HG03139 (cell line): ENCODE measurements at regions not wholly inside any gene's neighbourhood (a gene's known extent, or its start where the extent isn't known, plus 50 kb on each side); places are given as distances from the start of the nearest gene placed in this dataset.

Experiments
- ATAC-seq: cut with Tn5 transposase; IDR thresholded peaks from one replicate; pipeline ENCODE4 v1.9.1; 2021; ENCODE audit not compliant: unreplicated experiment

DNA sequence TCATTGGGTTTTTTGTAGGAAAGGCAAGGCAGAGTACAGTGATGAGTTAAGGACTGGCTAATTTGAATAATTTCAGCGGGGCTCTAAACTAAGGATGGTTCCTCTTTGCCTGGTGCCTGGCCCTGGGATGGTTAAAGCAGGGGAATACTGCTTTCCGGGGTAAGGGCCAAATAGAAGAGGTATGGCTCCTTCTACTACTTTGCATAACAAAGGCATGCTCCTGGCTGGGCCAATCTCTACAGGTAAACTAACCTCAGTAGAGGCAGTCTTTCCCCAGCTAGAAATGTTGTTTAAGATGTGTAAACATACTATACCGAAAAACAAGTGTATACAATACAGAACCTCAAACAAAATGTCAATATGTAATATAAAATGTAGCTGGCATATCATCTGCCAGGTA lies 1239.0 kb downstream of the SLC16A7 start:
- ATAC-seq: no peak

DNA sequence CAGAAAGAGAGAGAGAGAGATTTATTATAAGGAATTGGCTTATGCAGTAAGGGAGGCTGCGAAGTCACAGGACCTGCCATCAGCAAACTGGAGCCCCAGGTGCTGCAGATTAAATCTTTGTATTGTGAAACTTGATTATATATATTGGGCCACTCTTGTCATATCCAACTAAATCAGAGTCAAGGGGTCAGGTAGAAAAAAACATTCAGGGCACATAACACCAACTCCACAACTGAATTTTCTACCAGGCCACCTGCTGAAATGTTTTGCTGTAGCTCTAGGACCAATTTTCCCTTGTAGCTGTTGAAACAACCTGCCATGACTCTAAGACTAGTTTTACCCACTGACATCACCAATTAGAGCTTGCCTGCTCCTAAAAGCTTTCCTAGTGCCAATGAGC lies 1240.8 kb downstream of the SLC16A7 start:
- ATAC-seq: no peak

DNA sequence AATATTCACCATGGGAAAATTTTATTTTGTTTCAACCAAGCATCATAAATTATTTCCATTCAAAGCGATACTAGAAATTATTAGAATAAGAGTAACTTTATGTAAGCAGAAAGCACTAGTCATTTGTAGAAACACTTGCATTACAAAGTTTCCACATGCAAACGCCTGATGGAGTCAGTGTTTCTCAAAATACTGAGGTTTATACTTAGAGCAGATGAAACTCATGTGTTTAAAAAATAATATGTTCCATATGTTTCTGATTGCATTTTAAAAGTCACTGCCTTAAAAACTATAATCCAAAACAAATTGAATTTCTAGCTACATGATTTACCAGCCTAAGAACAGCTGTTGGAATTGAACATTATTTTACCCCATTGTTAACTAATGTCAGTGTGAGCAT lies 1246.4 kb downstream of the SLC16A7 start:
- ATAC-seq: no peak

DNA sequence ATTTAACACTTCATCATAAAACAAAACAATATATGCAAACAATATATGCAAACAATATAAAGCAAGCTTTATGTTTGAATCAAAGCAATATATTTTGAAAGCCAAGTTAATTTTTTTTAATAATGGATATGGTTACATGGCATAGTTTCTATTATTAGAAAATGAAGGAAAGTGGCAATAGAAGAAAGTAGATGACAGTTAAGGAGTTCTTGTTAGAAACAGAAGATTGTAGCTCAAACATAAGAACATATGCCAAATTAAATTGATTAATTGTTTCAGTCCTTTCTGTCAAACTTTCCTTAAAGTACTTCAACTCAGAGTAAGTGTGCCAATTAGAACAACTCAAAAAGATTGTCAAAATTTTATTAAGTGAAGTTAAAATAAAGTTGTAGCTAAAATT lies 1248.3 kb downstream of the SLC16A7 start:
- no peak for ATAC-seq

DNA sequence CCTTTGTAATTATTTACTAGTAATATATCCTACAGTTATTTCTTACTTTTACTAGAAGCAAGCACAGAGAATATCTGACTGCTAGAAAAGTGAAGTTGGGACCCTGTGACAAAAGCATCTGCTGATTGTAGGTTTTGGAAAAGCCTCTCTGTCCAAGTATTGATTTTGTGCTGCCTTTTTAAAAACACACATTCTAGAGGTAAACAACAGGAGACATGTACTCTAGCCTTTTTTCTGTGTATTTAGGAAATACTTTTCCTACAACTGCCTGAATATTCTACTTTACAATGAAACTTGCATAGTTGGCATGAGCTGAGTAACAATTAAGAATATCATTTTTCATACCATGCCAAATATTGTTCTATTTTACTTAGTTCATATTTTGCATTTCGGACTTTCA lies 1249.0 kb downstream of the SLC16A7 start:
- no peak for ATAC-seq

DNA sequence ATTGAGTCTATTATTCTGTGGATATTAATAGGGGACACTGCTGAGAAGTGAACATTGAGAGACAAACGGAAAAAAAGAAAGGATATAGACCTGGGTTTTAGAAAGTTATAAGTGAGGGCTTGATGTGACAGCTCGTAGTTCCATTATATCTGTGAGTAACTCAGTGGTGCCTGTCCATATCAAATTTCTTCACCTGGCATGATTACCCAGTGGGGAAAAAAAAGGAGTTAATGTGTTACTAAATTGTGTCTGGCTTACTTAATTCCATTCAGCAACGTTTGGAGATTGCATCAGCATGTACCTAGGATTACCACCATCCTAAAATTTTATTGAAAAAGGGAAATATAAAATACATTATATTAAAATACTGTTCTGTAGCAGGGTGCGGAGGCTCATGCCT lies 1249.9 kb downstream of the SLC16A7 start:
- no peak for ATAC-seq

DNA sequence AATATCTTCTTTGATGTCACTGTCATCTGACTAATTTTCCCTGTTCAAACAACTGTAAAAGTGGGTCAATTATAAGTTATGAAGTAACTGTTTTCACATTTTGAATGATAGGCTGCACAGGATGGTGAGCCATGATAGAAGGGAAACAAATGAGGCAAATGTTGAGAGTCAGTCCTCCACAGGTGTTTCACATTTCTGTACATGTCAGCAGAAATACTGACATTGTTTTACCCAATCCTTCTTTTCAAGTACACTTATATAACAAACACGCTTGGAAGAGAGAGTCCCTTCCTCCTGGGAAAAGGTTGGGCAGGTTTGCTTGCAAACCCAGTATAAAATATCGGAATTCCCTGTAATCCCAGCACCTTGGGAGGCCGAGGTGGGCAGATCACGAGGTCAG lies 1251.5 kb downstream of the SLC16A7 start:
- ATAC-seq: no peak

DNA sequence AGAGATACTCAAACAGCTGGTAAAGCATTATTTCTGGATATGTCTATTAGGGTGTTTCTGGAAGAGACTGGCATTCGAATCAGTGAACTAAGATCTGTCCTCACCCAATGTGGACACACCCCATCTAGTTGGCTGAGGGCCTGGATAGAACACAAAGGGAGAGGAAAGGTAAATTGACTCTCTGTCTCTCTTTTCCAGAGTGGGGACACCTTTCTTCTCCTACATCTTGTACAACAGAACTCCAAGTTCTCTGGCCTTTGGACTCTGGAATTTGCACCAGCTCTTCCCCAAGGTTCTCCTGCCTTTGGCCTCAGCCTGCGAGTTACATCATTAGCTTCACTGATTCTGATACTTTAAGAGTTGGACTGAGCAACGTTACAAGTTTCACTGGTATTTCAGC lies 1253.9 kb downstream of the SLC16A7 start:
- ATAC-seq: no peak

DNA sequence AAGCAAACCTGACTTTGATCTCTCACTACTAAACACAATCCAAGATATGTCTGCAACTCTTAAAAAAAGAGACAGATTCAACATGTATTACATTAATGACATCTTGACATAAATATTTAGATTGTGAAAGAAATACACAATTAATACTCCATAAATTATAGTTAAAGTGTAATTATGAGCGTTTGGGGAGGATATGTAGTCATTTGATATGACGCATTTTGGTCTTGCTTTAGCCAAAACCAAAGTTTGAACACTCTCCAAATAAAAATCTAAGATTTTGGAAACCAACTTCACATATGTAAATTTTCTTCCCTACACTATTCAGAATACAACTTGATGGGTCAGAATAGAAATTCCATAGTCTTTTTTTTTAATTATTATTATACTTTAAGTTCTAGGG lies 1257.6 kb downstream of the SLC16A7 start:
- ATAC-seq: no peak

DNA sequence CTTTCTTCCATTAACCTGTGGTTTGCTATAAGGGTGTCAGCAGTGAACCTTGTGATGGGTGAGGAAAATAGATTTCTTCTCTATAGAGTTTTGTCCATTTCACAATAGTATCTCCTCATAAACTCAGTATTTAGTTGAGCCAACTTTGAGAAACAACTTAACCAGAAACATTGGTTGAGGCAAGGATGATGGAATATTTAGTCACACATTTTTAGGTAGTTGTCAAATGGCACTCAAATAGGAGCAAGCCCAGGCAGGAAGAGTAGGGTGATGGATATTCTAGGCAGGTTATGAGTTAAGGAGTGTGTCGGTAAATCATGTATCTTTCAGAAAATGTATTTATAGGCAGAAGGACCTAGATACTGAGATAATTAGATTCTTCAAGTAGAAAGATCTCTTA lies 1267.6 kb downstream of the SLC16A7 start:
- no peak for ATAC-seq

DNA sequence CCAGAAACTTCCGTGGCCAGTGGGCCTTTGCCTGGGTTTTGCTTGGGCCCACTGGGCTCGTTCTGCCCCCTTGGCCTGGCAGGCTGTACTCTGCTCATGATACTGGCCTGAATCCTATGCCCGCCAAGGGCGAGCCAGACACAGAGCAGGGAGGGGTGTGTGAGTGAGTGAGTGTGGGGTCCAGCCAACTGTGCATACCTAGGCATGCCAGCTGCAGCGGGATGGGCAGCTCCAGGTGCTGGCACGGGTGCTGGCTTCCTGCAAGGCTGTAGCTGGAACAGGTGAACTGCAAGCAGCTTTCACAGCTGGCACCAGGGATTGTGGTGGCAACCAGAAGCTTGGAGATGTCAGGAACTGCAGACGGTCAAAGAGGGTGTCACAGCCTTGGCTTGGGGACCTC lies 1276.4 kb downstream of the SLC16A7 start:
- no peak for ATAC-seq

DNA sequence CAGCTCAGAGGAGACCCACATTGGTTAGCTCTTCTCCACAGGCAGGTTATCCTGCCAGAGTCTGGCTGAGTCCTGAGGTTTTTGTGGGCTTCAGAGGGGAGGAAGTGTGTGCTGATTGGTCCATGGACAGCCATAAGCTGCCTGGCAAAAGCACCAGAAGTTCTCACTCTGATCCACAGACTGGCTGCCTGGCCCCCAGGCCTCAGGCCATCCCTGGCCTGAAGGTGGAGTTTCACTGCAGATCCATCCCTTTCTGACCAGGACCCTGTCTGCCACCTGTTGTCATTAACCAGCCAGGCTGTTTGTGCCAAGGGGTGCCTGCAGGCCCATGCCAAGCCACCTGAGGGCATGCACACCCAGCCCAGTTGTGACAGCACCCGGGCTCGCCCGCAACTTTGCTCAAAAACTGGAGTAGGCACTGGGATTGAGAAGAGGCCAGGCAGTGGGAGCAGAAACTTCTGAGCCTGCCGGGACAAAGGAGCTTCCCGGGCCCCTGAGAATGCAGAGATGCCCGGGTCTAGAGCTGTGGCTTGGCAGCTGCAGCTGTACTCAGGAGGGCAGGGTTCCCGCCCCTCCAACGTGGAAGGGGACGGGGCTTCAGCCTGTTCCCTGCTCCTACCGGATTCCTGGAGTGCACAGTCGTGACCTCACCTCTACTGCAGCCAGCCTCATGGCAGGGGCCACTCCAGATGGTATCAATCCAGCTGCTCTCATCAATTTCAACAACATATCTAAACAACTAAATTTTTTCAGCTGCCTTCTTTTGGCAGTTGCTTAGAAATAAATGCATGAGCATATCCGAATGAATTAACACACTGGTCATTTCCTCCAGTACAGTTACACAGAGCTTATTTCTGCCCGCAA lies 1277.3 kb downstream of the SLC16A7 start:
- no peak for ATAC-seq

DNA sequence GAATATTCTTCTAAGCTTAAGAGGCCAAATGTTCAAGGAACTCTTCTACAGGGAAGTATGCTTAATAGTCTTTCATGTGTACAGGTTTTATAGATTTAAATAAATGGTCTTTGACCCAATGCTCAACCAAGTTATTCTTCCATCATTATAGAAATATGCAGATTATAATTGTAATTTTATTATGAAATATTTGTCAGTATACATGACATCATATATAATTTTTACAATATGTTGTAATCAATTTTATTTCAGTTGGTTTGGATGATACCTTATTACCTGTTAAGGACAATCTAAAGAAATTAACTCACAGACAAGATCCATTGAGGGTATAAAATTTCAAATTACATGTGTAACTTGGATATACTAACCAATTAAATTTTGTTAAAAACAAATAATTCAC lies 1278.3 kb downstream of the SLC16A7 start:
- ATAC-seq: no peak

DNA sequence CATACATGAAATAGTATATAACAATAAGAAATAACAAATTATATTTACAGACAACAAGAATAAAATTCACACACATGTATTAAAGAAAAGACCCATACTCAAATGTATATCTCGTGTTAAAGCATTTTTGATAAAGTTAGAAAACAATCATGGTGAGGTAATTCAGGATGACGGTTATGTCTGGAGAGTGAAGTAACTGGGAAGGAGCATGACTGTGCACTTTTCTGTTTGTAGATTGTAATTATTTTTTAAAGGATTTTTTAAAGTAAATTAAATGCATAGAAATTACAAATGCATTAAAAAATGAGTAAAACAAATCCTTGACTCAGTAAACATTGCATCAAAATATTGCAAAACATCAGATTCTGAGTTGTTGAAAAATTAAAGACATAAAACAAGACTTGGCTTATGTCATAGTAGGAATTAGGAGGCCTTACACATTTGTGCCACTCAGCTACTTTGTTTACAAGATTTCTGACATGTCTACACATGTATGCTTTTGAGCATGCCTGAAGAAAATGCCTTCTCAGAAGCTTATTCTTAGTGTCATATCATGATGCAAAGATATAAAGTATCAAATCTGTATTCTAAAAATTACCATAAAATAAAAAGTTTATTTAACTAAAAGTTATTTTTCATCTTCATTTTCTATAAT lies 1325.1 kb downstream of the SLC16A7 start:
- ATAC-seq: no peak

DNA sequence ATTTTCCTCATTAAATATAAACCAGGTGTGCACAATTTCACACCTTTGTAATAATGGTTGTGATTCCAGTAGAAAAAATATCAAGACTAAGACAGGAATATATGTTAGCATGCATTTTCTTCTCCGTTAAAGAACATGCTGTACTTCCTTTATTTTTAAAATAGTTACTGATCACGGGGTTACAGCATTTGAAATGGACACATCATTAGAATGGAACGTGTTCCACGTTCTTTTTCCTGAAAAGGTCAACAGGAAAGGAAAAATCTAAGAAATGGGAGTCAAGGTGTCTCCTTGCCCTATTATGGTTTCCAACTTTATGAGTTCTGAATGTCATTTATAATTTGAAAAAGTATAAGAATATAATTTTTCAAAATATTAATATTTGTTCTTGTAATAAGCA lies 1325.7 kb downstream of the SLC16A7 start:
- no peak for ATAC-seq

DNA sequence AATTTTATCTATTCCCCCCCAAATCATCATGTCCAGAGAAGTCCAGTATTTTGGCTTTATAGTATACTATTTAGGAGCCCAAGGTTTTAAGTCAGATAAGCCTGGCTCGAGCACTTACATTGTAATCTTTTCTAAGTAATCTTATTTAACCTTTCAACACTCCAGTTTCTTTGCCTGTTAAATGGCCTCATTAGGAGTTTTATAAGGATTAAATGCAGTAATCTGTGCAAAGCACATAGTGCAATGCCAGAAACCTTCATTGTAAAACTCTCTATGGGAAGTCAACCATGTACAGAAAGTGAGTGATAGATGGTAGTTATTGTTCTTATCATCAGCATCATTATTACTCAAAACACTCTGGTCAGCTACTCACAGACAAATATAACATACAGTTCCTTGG lies 1330.4 kb downstream of the SLC16A7 start:
- ATAC-seq: no peak

DNA sequence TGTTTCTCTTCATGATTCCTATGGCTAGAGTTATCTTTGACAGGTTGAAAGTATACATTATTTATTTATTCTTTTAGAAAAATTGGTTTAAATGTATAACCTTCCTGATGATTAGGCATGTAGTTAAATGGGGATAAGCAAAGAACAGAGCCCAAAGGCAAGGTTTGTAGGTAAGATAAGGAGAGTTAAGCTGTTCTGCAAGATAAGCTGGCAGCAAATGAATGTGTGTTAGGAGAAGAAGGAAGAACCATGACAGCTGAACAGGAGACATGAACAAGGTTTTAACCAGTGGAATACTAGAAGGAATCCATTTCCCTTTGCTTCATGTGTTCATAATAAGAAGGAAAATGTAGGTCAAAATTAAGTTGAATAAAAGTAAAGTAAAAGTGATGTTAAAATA lies 1330.1 kb upstream of the USP15 start:
- ATAC-seq: no peak

DNA sequence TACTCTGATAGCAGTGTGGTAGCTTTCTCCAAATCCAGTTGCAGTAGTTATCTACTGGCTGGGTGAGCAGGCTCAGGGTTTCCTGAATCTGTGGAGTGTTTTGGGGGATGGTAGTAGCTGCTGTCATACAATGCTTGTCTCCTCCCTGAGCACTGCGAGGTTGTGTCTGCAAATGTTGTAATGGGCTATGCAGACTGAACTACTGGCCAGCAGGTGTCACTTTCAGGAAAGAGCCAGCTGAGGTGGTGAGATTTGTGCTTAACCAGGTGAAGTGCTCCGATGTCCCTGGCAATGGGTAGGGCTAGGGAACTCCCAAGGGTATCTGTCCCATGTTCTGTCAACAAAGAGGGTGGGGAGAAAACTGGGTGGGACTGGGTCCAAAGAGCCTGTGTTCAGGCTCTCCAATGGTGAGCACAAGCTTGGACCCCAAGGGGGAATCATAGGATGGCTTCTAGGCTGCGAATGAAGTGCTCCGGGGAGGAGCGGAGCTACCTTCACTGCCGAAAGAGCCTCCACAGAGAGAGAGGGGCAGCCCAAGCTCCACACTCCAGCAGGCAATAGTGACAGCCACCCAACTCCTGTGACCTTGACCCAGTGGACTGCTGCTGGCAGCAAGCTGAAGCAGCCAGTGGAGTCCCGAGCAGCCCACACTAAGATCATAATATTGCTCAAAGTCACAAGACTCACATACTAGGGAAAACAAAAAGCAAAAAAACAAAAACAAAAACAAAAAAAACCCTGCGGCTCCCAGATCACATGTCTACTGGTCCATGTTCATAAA lies 1324.0 kb upstream of the USP15 start:
- no peak for ATAC-seq

DNA sequence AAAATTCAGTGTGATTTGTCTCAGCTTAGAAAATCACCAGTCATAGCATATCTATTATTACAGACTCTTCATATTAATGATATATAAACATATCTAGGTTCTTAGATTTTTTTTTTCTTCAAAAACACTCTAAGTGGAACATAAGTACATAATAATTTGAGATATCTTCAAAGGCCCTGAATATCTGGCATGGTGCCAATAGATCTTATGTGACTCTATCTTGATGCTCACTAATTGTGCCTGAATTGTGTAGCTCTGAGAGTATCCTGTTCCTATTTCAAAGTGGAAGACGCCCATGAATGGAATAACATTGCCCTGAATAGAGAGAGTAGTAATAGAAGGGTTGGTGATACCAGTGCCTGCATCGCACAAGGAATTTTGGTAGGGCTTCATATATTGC lies 1312.7 kb upstream of the USP15 start:
- no peak for ATAC-seq

DNA sequence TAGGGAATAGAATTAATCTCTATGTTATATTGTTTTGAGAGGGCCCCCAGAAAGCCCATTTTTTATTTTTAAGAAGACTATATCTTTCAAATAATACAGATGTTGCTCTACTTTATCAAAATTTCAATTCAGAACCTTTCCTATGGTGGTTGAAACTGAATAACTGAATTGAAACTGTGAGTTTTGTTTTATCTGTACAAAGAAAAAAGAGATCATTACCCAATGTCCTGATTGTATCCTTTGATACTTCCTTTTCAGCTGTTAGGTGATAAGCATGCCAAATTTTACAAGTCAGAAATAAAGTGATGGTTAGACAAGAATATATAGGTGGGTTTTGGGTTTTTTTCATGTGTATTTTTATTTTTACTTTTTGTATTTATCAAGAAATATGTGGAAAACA lies 1293.1 kb upstream of the USP15 start:
- ATAC-seq: no peak

DNA sequence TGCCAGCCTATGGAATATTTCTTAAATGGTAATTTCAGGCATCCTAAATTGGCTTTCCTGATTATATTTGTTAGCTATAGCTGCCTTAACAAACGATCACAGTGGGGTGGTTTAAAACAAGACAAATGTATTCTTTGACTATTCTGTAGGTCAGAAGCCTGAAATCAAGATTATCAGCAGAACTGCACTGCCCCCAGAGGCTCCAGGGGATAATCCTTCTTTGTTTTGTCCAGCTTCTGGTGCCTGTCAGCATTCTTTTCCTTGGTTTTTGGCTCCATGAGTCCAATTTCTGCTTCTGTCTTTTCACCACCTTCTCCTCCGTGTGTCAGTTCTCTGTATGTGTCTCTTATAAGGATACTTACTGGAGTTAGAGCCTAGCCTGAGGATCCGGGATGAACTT lies 1282.2 kb upstream of the USP15 start:
- no peak for ATAC-seq

DNA sequence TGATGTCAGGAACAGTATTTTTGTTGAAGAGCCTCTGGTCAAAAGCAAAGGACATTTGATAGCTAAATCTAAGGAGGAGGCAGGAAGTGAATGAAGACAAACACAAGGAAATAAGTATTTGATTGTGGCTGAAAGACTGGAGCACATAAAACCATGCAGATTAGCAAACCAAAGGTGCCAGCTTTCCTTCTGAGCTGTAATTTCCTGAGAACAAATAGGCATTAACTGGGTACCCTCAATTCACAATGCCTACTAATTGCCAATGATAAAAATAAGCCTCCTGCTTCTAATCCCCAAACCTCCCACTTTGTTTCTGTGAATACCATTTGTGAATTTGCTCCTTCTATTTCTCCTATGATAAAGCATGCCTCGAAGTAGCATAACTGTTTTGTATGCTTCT lies 1279.6 kb upstream of the USP15 start:
- ATAC-seq: no peak
